ENCODE measurements at regions not wholly inside any gene's neighbourhood (a gene's known extent, or its start where the extent isn't known, plus 50 kb on each side); places are given as distances from the start of the nearest gene placed in this dataset.
"Not testable (repeated sequence)": the region's sequence is repeated elsewhere in the genome, so short reads cannot be mapped to it uniquely, and the experiment has no call there.

DNA sequence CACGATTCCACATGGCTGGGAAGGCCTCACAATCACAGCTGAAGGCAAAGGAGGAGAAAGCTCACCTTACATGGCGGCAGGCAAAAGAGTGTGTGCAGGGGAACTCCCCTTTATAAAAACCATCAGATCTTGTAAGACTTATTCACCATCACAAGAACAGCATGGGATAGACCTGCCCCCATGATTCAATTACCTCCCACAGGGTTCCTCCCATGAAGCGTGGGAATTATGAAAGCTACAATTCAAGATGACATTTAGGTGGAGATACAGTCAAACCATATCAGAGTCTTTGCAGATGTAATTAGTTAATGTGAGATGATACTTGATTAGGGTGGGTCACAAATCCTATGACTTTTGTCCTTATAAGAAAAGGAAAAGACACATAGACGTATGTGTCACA is 688.9 kb downstream of the GBE1 start:
- Histone ChIP-seq H3K4me3 (ENCODE audit: low read depth, low read length) (no peak overlapping the region), H3K9me3 (ENCODE audit: severe bottlenecking) (peaks cover 4% of the 10 kb centered on the region), H3K36me3 (no peaks in the 10 kb centered on the region), H3K27ac (no peak overlapping the region), H3K27me3 (ENCODE audit: insufficient read depth, low read depth, severe bottlenecking) (no peaks in the 10 kb centered on the region)
- no peak for DNase-seq
- TF ChIP-seq, protein P1, sequence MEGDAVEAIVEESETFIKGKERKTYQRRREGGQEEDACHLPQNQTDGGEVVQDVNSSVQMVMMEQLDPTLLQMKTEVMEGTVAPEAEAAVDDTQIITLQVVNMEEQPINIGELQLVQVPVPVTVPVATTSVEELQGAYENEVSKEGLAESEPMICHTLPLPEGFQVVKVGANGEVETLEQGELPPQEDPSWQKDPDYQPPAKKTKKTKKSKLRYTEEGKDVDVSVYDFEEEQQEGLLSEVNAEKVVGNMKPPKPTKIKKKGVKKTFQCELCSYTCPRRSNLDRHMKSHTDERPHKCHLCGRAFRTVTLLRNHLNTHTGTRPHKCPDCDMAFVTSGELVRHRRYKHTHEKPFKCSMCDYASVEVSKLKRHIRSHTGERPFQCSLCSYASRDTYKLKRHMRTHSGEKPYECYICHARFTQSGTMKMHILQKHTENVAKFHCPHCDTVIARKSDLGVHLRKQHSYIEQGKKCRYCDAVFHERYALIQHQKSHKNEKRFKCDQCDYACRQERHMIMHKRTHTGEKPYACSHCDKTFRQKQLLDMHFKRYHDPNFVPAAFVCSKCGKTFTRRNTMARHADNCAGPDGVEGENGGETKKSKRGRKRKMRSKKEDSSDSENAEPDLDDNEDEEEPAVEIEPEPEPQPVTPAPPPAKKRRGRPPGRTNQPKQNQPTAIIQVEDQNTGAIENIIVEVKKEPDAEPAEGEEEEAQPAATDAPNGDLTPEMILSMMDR (IDR thresholded peaks at IDR 0.05; ENCODE audit: low read depth, low read length): no peak

DNA sequence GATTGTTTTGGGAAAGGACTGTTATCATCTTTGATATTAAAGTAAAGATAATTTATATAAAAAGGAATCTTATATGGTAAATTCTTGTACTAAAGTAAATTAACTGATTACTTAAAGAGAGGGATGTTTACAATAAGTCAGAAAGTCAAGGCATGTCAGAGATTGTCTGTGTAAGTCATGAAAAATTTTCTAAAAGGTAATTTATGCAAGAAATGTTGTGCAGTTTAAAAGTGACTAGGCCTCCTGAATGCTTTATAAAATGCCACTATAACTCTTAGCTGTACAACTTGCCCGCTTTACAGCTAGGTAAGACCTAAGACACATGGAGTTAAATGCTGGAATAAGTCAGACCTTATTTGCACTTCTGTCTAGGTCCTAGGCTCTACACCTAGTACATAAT is 692.9 kb downstream of the GBE1 start:
- TF ChIP-seq, protein P1 (IDR thresholded peaks at IDR 0.05; ENCODE audit: low read depth, low read length): no peak
- H3K9me3 ChIP-seq (ENCODE audit: severe bottlenecking): peaks cover 11% of the 10 kb centered on the region
- DNase-seq: no peak
- no peaks in the 10 kb centered on the region for H3K27me3 ChIP-seq (ENCODE audit: insufficient read depth, low read depth, severe bottlenecking)
- H3K27ac ChIP-seq: no peak overlapping the region
- H3K36me3 ChIP-seq: no peaks in the 10 kb centered on the region
- H3K4me3 ChIP-seq (ENCODE audit: low read depth, low read length): no peak overlapping the region

DNA sequence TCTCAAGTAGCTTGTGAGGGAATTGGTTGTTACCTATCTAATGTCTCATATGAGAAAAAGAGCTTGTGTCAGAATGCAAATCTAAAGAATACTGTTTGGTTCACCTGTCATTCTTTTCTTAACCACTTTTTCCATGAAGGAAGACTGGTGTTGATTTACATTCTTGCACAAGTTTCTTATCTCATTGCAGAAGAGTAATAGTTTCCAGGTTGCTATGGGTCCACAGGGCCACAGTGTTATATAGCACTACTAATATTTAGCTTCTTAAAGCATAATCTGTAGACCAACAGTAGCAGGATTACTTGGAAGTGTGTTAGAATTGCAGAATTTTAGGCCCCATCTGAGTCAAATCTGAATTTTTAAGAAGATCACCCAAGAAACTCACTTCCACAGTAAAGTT is 697.5 kb downstream of the GBE1 start:
- no peak overlapping the region for H3K27ac ChIP-seq
- TF ChIP-seq, protein P1 (IDR thresholded peaks at IDR 0.05; ENCODE audit: low read depth, low read length): no peak
- H3K4me3 ChIP-seq (ENCODE audit: low read depth, low read length): no peak overlapping the region
- no peaks in the 10 kb centered on the region for H3K36me3 ChIP-seq
- H3K27me3 ChIP-seq (ENCODE audit: insufficient read depth, low read depth, severe bottlenecking): no peaks in the 10 kb centered on the region
- H3K9me3 ChIP-seq (ENCODE audit: severe bottlenecking): peaks cover 8% of the 10 kb centered on the region
- no peak for DNase-seq

DNA sequence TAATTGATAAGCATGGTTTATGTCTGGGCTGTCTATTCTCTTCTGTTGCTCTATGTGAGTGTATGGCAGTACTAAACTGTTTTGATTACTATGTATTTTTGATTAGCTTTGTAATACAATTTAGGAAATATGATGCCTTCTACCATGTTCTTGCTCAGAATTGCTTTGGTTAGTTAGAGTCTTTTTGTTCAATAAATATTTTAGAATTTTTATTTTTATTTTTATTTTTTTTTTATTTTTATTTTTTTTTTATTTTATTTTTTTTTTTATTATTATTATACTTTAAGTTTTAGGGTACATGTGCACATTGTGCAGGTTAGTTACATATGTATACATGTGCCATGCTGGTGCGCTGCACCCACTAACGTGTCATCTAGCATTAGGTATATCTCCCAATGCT is 710.3 kb downstream of the GBE1 start:
- not testable (repeated sequence) for H3K4me3 ChIP-seq (ENCODE audit: low read depth, low read length); H3K27ac ChIP-seq; DNase-seq; H3K36me3 ChIP-seq; H3K9me3 ChIP-seq (ENCODE audit: severe bottlenecking); H3K27me3 ChIP-seq (ENCODE audit: insufficient read depth, low read depth, severe bottlenecking)

DNA sequence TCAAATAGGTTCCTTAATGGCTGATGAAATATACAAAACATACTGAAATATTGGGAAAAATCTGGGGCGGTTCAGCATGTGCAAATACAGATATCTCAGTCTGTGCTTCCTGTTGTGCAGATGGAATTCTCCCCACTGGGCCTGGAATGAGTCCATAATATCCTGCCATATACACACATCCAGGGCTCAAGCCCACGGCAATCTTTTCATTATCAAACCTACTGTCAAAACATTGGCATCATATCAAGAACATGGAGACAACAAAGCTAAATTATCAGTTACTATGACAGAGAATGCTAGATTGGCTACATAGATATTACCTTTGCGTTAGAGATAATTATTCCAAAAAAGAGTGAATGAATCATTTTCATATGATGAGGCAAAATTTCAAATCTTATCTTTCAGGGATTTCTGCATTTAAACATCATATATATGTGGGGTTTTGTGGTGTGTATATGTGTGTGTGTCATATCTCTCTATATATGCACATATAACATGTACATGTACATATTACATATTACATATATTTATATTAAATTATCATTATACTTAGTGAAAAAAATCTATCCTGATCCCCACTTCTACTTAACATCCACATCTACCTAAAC is 713.3 kb downstream of the GBE1 start:
- DNase-seq: no peak
- H3K36me3 ChIP-seq: no peaks in the 10 kb centered on the region
- H3K9me3 ChIP-seq (ENCODE audit: severe bottlenecking): no peaks in the 10 kb centered on the region
- H3K27me3 ChIP-seq (ENCODE audit: insufficient read depth, low read depth, severe bottlenecking): no peaks in the 10 kb centered on the region
- TF ChIP-seq, protein P1 (IDR thresholded peaks at IDR 0.05; ENCODE audit: low read depth, low read length): no peak
- H3K27ac ChIP-seq: no peak overlapping the region
- H3K4me3 ChIP-seq (ENCODE audit: low read depth, low read length): no peak overlapping the region

DNA sequence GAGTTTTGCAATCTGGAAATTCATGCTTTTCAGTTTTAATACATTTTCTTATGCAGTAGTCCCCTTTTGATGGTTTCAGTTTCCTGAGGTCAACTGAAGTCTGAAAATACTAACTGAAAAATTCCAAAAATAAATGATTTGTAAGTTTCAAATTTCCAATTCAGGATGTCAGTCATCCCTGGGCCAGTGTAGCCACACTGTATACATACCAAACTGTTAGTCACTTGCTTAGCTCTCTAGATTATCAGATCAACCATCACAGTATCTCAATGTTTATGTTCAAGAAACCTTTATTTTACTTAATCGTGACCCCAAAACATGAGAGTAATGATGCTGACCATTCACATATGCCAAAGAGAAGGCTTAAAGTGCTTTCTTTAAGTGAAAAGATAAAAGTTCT is 715.5 kb downstream of the GBE1 start:
- Histone ChIP-seq H3K27me3 (ENCODE audit: insufficient read depth, low read depth, severe bottlenecking) (no peaks in the 10 kb centered on the region), H3K27ac (no peak overlapping the region), H3K9me3 (ENCODE audit: severe bottlenecking) (no peaks in the 10 kb centered on the region), H3K36me3 (no peaks in the 10 kb centered on the region), H3K4me3 (ENCODE audit: low read depth, low read length) (no peak overlapping the region)
- TF ChIP-seq, protein P1 (IDR thresholded peaks at IDR 0.05; ENCODE audit: low read depth, low read length): no peak
- DNase-seq: no peak
